OCI-LY7 (cell line): ENCODE measurements at regions not wholly inside any gene's neighbourhood (a gene's known extent, or its start where the extent isn't known, plus 50 kb on each side); places are given as distances from the start of the nearest gene placed in this dataset.

Experiments
- EZH2phosphoT487 ChIP-seq: fragments of 200-600 bp; sonication (generic); IDR thresholded peaks from 2 replicates; pipeline ENCODE4 v1.6.1; 2018; ENCODE audit warnings: low read depth, borderline replicate concordance, mild to moderate bottlenecking, mixed run types, antibody characterized with exemption, low read length, moderate library complexity, mixed read lengths
- TF ChIP-seq, protein P1 (sequence below): fragments of 200-600 bp; sonication (generic); conservative IDR thresholded peaks from 2 replicates; pipeline ENCODE4 v1.5.1; 2014; ENCODE audit warnings: mild to moderate bottlenecking, antibody characterized with exemption, low read length, moderate library complexity, mixed read lengths

DNA sequence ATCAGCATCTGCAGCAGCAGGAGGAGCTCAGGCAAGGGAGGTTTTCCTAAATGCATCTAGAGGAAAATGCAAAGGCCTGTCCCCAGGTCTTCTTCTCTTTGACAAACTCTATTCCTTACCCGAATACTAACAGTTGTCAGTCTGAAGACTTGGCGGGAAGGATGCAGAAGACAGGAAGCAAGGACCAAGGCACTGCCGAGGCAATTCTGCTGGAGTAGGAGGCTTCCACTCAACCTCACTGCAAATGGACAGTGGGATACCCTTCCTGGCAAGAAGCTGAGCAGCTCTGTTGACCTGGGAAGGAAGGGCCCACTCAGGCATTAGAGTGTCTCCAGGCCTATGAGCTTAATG lies 373.0 kb downstream of the CCSER2 start:
- TF ChIP-seq, protein P1, sequence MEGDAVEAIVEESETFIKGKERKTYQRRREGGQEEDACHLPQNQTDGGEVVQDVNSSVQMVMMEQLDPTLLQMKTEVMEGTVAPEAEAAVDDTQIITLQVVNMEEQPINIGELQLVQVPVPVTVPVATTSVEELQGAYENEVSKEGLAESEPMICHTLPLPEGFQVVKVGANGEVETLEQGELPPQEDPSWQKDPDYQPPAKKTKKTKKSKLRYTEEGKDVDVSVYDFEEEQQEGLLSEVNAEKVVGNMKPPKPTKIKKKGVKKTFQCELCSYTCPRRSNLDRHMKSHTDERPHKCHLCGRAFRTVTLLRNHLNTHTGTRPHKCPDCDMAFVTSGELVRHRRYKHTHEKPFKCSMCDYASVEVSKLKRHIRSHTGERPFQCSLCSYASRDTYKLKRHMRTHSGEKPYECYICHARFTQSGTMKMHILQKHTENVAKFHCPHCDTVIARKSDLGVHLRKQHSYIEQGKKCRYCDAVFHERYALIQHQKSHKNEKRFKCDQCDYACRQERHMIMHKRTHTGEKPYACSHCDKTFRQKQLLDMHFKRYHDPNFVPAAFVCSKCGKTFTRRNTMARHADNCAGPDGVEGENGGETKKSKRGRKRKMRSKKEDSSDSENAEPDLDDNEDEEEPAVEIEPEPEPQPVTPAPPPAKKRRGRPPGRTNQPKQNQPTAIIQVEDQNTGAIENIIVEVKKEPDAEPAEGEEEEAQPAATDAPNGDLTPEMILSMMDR: no peak
- TF ChIP-seq EZH2phosphoT487: no peak
